Keratinocyte (primary cell): ENCODE measurements at regions not wholly inside any gene's neighbourhood (a gene's known extent, or its start where the extent isn't known, plus 50 kb on each side); places are given as distances from the start of the nearest gene placed in this dataset.

Experiments used
- DNase-seq: peaks from one replicate; pipeline ENCODE4 v3.0.0-alpha.2; 2011; ENCODE audit warnings: low read depth, missing footprints, low spot score
- FAIRE-seq: peaks from 2 replicates; lab custom pipeline; 2011; peaks lifted over from hg19 to GRCh38; lab: Jason Lieb, UNC
- H2AFZ ChIP-seq: 2 replicates; pipeline ENCODE4 v1.6.0; 2012; ENCODE audit warnings: low read length, control low read depth, inconsistent platforms; ENCODE audit not compliant: control insufficient read depth
- H3K27ac ChIP-seq: 2 replicates; pipeline ENCODE4 v1.5.1; 2011; ENCODE audit warnings: low read length; ENCODE audit not compliant: control insufficient read depth, insufficient read depth
- H3K27me3 ChIP-seq: 3 replicates; pipeline ENCODE4 v1.6.0; 2011; ENCODE audit warnings: low read length; ENCODE audit not compliant: control insufficient read depth, insufficient read depth; ENCODE audit errors: extremely low read depth
- H3K36me3 ChIP-seq, 2 experiments: 2 replicates in 1 of 2; 3 replicates in 1 of 2; pipeline ENCODE4 v1.5.1; 2011; ENCODE audit warnings: low read length in 2 of 2, mild to moderate bottlenecking in 1 of 2; ENCODE audit not compliant: control insufficient read depth in 2 of 2, insufficient read depth in 2 of 2; ENCODE audit errors: extremely low read depth in 1 of 2
- H3K4me1 ChIP-seq: 3 replicates; pipeline ENCODE4 v1.5.1; 2011; ENCODE audit warnings: low read length; ENCODE audit not compliant: control insufficient read depth, insufficient read depth; ENCODE audit errors: extremely low read depth
- H3K4me2 ChIP-seq: 3 replicates; pipeline ENCODE4 v1.6.0; 2011; ENCODE audit warnings: low read depth, low read length; ENCODE audit not compliant: control insufficient read depth, insufficient read depth; ENCODE audit errors: extremely low read depth
- H3K4me3 ChIP-seq, 3 experiments: fragments of 200-600 bp in 1 of 3; sonication (generic) in 1 of 3; 2 replicates in 2 of 3; 3 replicates in 1 of 3; pipeline ENCODE4 v1.5.1; 2011 to 2016; ENCODE audit warnings: low read length in 3 of 3, mild to moderate bottlenecking in 3 of 3, control low read depth in 2 of 3, inconsistent platforms in 1 of 3, low read depth in 1 of 3, mixed read lengths in 1 of 3, mixed run types in 1 of 3, moderate library complexity in 1 of 3; ENCODE audit not compliant: control insufficient read depth in 2 of 3, insufficient read depth in 2 of 3; ENCODE audit errors: extremely low read depth in 1 of 3
- H3K79me2 ChIP-seq: 2 replicates; pipeline ENCODE4 v1.6.0; 2012; ENCODE audit warnings: low read length; ENCODE audit not compliant: control insufficient read depth, insufficient read depth
- H3K9ac ChIP-seq: 3 replicates; pipeline ENCODE4 v1.6.0; 2011; ENCODE audit warnings: low read length; ENCODE audit not compliant: control insufficient read depth, insufficient read depth; ENCODE audit errors: extremely low read depth
- H3K9me1 ChIP-seq: 3 replicates; pipeline ENCODE4 v1.6.0; 2011; ENCODE audit warnings: low read length; ENCODE audit not compliant: control insufficient read depth, insufficient read depth; ENCODE audit errors: extremely low read depth
- H3K9me3 ChIP-seq: 2 replicates; pipeline ENCODE4 v1.5.1; 2012; ENCODE audit warnings: low read depth, low read length; ENCODE audit not compliant: control insufficient read depth
- H4K20me1 ChIP-seq: 3 replicates; pipeline ENCODE4 v1.6.0; 2011; ENCODE audit warnings: low read length; ENCODE audit not compliant: control insufficient read depth, insufficient read depth; ENCODE audit errors: extremely low read depth
- CTCF ChIP-seq, 3 experiments: IDR thresholded peaks in 1 of 3; conservative IDR thresholded peaks in 1 of 3; optimal IDR thresholded peaks in 1 of 3; 2 replicates in 2 of 3; 3 replicates in 1 of 3; pipeline versions ENCODE3 to v1.5.1; 2011; ENCODE audit warnings: low read length in 3 of 3, mild to moderate bottlenecking in 3 of 3, moderate library complexity in 2 of 3, control low read depth in 1 of 3, inconsistent platforms in 1 of 3; ENCODE audit not compliant: insufficient read depth in 2 of 3; ENCODE audit errors: extremely low read depth in 1 of 3
- EZH2 ChIP-seq: IDR thresholded peaks from one replicate; pipeline ENCODE4 v1.6.1; 2012; ENCODE audit warnings: inconsistent platforms, mild to moderate bottlenecking, low read length, moderate library complexity
- dilution Hi-C: fragments of 300-500 bp; cut with MboI; formaldehyde crosslinking; loops from one replicate; pipeline ENCODE4 v1.7.0; 2020; ENCODE audit warnings: low sequenced_read_pairs; ENCODE audit not compliant: extremely low pct_ligation_motif_present

GRCh38 chr7:38052786-38053185, 125.3 kb upstream of the STARD3NL start:
- no peak overlapping the region for H2AFZ ChIP-seq
- no peaks in the 10 kb centered on the region for H3K4me1 ChIP-seq
- no peaks in the 10 kb centered on the region for H3K36me3 ChIP-seq
- no peaks in the 10 kb centered on the region for H3K9me1 ChIP-seq
- H3K79me2 ChIP-seq = no peaks in the 10 kb centered on the region
- no peak overlapping the region for H3K27ac ChIP-seq
- H3K27me3 ChIP-seq = no peaks in the 10 kb centered on the region
- H4K20me1 ChIP-seq = no peaks in the 10 kb centered on the region
- H3K9ac ChIP-seq = no peak overlapping the region
- H3K9me3 ChIP-seq = peaks cover 9% of the 10 kb centered on the region
- dilution Hi-C loops = no loop called here
- H3K4me2 ChIP-seq = no peak overlapping the region
- no peak overlapping the region for H3K4me3 ChIP-seq
- no peak for TF ChIP-seq EZH2
- TF ChIP-seq CTCF (optimal IDR thresholded peaks at IDR 0.05 in 1 of 3, IDR thresholded peaks at IDR 0.05 in 1 of 3, conservative IDR thresholded peaks at IDR 0.05 in 1 of 3; ENCODE audit: extremely low read depth in 1 of 3, insufficient read depth in 2 of 3, low read length in 3 of 3) = no peak
- FAIRE-seq (no peak), DNase-seq (no peak)

GRCh38 chr7:38054199-38054598, 123.8 kb upstream of the STARD3NL start:
- TF ChIP-seq CTCF (optimal IDR thresholded peaks at IDR 0.05 in 1 of 3, IDR thresholded peaks at IDR 0.05 in 1 of 3, conservative IDR thresholded peaks at IDR 0.05 in 1 of 3; ENCODE audit: extremely low read depth in 1 of 3, insufficient read depth in 2 of 3, low read length in 3 of 3) (no peak), EZH2 (no peak)

More at GRCh38 chr7:38054199-38054598, 123.8 kb upstream of the STARD3NL start:
- dilution Hi-C loops = no loop called here
- Histone ChIP-seq H4K20me1 (no peaks in the 10 kb centered on the region), H2AFZ (no peak overlapping the region), H3K4me2 (no peak overlapping the region), H3K4me3 (no peak overlapping the region), H3K27me3 (no peaks in the 10 kb centered on the region), H3K9ac (no peak overlapping the region), H3K9me3 (peaks cover 9% of the 10 kb centered on the region), H3K36me3 (no peaks in the 10 kb centered on the region), H3K9me1 (no peaks in the 10 kb centered on the region), H3K4me1 (no peaks in the 10 kb centered on the region), H3K27ac (no peak overlapping the region), H3K79me2 (no peaks in the 10 kb centered on the region)
- DNase-seq (no peak), FAIRE-seq (no peak)
